GM19395 (cell line): ENCODE measurements at regions not wholly inside any gene's neighbourhood (a gene's known extent, or its start where the extent isn't known, plus 50 kb on each side); places are given as distances from the start of the nearest gene placed in this dataset.

Experiments used
- ATAC-seq: cut with Tn5 transposase; IDR thresholded peaks from one replicate; pipeline ENCODE4 v1.9.1; 2021; ENCODE audit warnings: mild to moderate bottlenecking, moderate library complexity; ENCODE audit not compliant: unreplicated experiment

DNA sequence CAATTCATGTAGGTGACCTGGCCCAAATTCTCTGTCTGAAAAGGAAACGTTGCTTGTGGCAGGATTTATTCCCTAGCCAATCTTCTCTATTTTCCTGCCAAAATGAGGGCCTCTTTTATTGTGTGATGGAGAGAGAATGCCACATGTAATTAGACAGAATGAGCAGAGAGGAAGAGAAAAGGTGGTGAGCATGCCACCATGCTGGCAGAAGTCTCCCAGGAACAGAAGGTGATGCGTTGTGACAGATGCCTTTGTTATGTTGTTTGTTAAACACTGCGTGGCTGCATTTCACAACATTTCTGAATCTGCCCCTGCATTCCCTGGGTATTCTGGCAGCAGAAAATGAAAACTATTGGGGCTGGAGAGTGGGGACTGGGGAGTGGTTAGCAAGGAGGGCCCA, 577.6 kb downstream of the TLR4 start:
- ATAC-seq = no peak

- no peak for ATAC-seq
Measured at GRCh38 chr9:118283488-118283887, 579.3 kb downstream of the TLR4 start.

DNA sequence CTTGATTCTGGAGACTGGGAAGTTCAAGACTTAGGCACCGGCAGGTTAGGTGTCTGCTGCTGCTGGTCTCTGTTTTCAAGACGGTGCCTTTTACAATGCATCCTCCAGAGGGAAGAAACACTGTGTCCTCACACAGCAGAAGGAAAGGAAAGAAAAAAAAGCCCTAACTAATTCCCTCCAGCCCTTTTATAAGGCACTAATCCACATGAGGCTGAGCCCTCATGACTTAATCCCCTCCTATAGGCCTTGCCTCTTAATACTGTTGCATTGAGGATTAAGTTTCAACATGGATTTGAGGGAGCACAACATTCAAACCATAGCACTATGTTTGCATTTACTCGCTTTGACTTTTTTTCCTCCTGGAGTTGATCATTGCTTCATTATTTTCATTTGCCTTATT, 585.9 kb downstream of the TLR4 start:
- no peak for ATAC-seq

- ATAC-seq = no peak
Measured at GRCh38 chr9:118295413-118295812, 591.2 kb downstream of the TLR4 start.

- ATAC-seq = no peak
Measured at GRCh38 chr9:118302721-118303120, 598.5 kb downstream of the TLR4 start.

GRCh38 chr9:118303216-118303615, 599.0 kb downstream of the TLR4 start:
- no peak for ATAC-seq

GRCh38 chr9:118305331-118305730, 601.1 kb downstream of the TLR4 start:
- no peak for ATAC-seq

- no peak for ATAC-seq
Measured at GRCh38 chr9:118306801-118307200, 602.6 kb downstream of the TLR4 start.

DNA sequence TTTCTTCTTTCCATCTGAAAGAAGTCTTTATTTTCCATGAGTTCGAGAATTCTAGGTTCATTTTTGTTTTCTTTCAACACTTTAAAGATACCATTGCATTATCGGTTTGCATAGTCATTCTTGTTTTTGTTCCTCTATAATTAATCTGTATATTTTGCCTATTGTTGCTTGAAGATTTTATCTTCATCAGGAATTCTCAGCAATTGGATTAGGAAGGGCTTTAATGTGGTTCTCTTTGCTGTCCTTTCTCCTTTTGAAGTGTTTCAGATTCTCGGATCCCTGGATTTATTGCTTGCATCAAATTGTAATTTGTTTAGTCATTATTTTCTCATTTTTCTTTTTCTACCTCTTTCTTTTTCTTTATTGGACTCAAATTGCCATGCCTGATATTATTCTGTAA, 609.8 kb downstream of the TLR4 start:
- no peak for ATAC-seq

GRCh38 chr9:118316831-118317343, 612.7 kb downstream of the TLR4 start:
- ATAC-seq = no peak

GRCh38 chr9:118318770-118319431, 614.7 kb downstream of the TLR4 start:
- ATAC-seq = no peak

GRCh38 chr9:118321788-118322187, 617.6 kb downstream of the TLR4 start:
- ATAC-seq = no peak

DNA sequence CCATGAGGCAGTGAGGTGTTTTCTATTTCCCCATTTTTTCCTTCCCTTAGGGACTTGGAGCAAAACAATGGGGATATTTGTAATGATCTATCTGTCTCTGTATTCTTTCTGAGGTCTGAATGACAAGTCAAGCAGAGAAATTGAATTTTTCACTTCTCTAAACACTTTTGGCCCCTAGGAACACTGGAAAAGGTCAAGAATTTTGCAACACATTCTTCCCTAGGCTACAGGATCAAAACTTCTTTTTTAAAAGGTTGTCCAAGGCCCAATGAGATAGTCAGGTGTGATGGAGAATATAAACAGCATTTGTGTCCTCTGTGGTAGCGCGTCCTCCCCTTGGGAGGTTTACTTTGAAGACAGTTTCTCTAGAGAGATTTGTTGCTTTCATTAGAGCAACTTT, 620.5 kb downstream of the TLR4 start:
- ATAC-seq = no peak

DNA sequence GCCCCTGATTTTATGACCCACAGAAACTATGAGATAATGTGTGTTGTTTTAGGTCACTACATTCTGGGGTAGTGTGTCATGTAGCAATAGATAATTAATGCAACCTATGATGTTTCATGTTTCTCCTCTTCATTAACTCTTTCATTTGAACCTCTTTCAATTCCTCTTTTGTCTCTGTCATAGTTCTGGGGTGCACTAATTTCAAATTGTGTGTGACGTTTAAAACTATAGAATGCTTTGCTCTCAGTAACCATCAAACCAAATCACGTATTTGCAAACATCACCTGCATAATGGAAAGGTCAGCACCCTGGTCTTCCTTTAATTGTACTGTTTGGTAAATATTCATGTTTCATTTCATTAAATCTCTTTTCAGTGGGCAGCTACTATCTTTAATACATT, 621.6 kb downstream of the TLR4 start:
- ATAC-seq = no peak

GRCh38 chr9:118326326-118326725, 622.1 kb downstream of the TLR4 start:
- ATAC-seq = no peak

GRCh38 chr9:118330191-118330986, 626.2 kb downstream of the TLR4 start:
- ATAC-seq = no peak

GRCh38 chr9:118331622-118332045, 627.4 kb downstream of the TLR4 start:
- ATAC-seq = no peak

DNA sequence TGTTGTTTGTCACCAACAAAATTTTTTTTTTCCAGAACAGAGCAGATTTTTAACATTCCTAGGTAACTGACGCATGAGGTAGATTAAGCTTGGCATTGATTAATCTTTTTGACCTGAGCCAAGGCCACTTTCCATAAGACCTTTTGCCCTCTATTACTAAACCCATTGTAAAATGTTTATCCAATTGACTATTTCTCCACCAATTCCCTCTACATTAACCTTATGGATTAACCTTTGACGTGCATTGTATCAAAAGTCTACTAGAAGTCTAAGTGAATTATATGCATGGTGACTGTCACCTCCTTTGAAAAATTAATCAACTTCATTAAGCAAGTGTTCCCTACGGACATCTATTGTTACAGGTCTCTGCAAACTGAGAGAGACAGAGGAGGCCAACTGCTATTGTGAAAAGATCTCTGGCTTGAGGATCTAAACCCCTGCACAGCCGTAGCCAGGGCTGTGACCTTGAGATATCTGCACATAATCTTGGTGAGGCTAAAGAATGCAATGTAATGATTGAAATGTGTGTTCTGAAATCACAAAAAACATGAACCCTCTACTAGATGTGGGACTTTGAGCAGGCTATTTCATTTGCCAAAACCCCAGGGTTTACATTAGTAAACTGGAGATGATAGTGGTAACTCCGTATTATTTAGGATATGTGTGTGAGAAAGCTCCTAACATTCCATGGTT, 632.2 kb downstream of the TLR4 start:
- no peak for ATAC-seq

DNA sequence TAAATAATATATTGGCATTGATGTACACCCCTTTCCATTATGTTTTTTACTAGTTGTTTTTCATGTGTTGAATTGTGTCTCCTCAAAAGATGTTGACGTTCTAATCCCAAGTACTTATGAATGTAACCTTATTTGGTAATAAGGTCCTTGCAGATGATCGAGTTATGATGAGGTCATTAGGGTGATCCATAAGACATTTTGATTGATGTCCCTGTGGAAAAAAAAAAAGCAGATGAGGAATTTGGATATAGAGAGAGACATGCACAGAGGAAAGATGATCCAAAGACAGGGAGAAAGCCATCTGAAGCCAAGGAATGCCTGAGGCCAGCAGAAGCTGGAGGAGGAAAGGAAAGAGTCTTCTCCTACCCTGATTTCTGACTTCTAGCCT, 632.7 kb downstream of the TLR4 start:
- ATAC-seq = no peak

- ATAC-seq = no peak
Measured at GRCh38 chr9:118360036-118360435, 655.8 kb downstream of the TLR4 start.

GRCh38 chr9:118362123-118362522, 657.9 kb downstream of the TLR4 start:
- no peak for ATAC-seq

DNA sequence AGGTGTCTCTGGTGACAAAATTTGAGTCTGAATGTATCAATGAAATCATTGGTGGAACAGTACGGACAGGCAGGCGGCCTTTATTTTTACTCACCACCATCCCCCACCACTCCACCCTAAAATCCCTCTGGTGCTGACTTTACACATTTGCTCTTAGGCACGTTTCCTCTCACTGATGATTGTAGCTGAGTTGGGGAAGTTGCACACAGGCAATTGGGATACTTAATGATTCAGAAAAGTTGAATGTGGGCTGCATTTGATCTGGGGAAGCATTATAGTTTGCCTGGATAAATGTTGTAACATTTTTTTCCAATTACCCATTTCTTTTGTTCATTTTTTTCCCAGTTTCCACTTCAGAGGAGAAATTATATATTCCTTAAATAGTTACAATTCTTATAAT, 658.4 kb downstream of the TLR4 start:
- no peak for ATAC-seq
